Hematopoietic multipotent progenitor cell treated with erythropoietin and hydrocortisone succinate and interleukin-3 and kit ligand, for 17 days (in vitro differentiated cells): ENCODE measurements at regions not wholly inside any gene's neighbourhood (a gene's known extent, or its start where the extent isn't known, plus 50 kb on each side); places are given as distances from the start of the nearest gene placed in this dataset.

Source experiments
- DNase-seq: peaks from one replicate; pipeline ENCODE4 v3.0.0-alpha.2; 2015; ENCODE audit warnings: low spot score

GRCh38 chr4:60013464-60014184 is 1186.5 kb upstream of the ADGRL3 start:
- no peak for DNase-seq

GRCh38 chr4:60016971-60017370 is 1183.2 kb upstream of the ADGRL3 start:
- no peak for DNase-seq

GRCh38 chr4:60019180-60019579 is 1180.9 kb upstream of the ADGRL3 start:
- no peak for DNase-seq

- DNase-seq: no peak
These were observed 1180.2 kb upstream of the ADGRL3 start for GRCh38 chr4:60019946-60020345.

- no peak for DNase-seq
These were observed 1179.7 kb upstream of the ADGRL3 start for GRCh38 chr4:60020389-60020788.

GRCh38 chr4:60033826-60034225 is 1166.3 kb upstream of the ADGRL3 start:
- no peak for DNase-seq

- DNase-seq: no peak
These were observed 1165.8 kb upstream of the ADGRL3 start for GRCh38 chr4:60034361-60034760.

- no peak for DNase-seq
These were observed 1160.2 kb upstream of the ADGRL3 start for GRCh38 chr4:60039908-60040307.

- DNase-seq: no peak
These were observed 1157.9 kb upstream of the ADGRL3 start for GRCh38 chr4:60042231-60042652.

- no peak for DNase-seq
These were observed 1157.2 kb upstream of the ADGRL3 start for GRCh38 chr4:60042941-60043340.

GRCh38 chr4:60078984-60079383 is 1121.1 kb upstream of the ADGRL3 start:
- no peak for DNase-seq

- DNase-seq: no peak
These were observed 1118.3 kb upstream of the ADGRL3 start for GRCh38 chr4:60081839-60082238.

- no peak for DNase-seq
These were observed 1111.2 kb upstream of the ADGRL3 start for GRCh38 chr4:60088807-60089486.

- DNase-seq: no peak
These were observed 1110.4 kb upstream of the ADGRL3 start for GRCh38 chr4:60089546-60090273.

- no peak for DNase-seq
These were observed 1103.5 kb upstream of the ADGRL3 start for GRCh38 chr4:60096676-60097075.

GRCh38 chr4:60116592-60116991 is 1083.5 kb upstream of the ADGRL3 start:
- no peak for DNase-seq

GRCh38 chr4:60117726-60118323 is 1082.3 kb upstream of the ADGRL3 start:
- no peak for DNase-seq

- no peak for DNase-seq
These were observed 1077.3 kb upstream of the ADGRL3 start for GRCh38 chr4:60122820-60123219.

GRCh38 chr4:60128888-60129287 is 1071.2 kb upstream of the ADGRL3 start:
- no peak for DNase-seq

GRCh38 chr4:60129740-60130139 is 1070.4 kb upstream of the ADGRL3 start:
- DNase-seq: no peak

- no peak for DNase-seq
These were observed 1066.8 kb upstream of the ADGRL3 start for GRCh38 chr4:60133375-60133774.

GRCh38 chr4:60134099-60134498 is 1066.0 kb upstream of the ADGRL3 start:
- no peak for DNase-seq

GRCh38 chr4:60155088-60155487 is 1045.0 kb upstream of the ADGRL3 start:
- DNase-seq: no peak
